ENCODE measurements at regions not wholly inside any gene's neighbourhood (a gene's known extent, or its start where the extent isn't known, plus 50 kb on each side); places are given as distances from the start of the nearest gene placed in this dataset.
"Not testable (repeated sequence)": the region's sequence is repeated elsewhere in the genome, so short reads cannot be mapped to it uniquely, and the experiment has no call there.

DNA sequence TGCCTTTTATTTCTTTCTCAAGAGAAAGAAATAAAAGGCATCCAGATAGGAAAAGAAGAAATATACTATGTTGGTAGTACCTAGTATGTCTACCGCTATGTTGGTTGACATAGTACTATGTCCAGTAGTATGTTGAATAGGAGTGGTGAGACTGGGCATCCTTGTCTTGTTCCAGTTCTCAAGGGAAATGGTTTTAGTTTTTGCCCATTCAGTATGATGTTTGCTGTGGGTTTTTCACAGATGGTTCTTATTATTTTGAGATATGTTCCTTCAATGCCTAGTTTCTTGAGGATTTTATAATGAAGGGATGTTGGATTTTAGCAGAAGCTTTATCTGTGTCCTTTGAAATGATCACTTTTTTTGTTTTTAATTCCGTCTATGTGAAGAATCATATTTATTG lies 53.0 kb upstream of the CSNK1A1L start:
- no peak overlapping the region for H3K27ac ChIP-seq
- H3K4me1 ChIP-seq: no peaks in the 10 kb centered on the region
- DNase-seq: no peak
- no peak overlapping the region for H3K4me3 ChIP-seq
- no peaks in the 10 kb centered on the region for H3K27me3 ChIP-seq
- peaks cover 0 to 6% (median 0%) of the 10 kb centered on the region in 3 donors for H3K9me3 ChIP-seq
- intact Hi-C loops (cut with DNase I): no loop called here
- TF ChIP-seq, protein P1, sequence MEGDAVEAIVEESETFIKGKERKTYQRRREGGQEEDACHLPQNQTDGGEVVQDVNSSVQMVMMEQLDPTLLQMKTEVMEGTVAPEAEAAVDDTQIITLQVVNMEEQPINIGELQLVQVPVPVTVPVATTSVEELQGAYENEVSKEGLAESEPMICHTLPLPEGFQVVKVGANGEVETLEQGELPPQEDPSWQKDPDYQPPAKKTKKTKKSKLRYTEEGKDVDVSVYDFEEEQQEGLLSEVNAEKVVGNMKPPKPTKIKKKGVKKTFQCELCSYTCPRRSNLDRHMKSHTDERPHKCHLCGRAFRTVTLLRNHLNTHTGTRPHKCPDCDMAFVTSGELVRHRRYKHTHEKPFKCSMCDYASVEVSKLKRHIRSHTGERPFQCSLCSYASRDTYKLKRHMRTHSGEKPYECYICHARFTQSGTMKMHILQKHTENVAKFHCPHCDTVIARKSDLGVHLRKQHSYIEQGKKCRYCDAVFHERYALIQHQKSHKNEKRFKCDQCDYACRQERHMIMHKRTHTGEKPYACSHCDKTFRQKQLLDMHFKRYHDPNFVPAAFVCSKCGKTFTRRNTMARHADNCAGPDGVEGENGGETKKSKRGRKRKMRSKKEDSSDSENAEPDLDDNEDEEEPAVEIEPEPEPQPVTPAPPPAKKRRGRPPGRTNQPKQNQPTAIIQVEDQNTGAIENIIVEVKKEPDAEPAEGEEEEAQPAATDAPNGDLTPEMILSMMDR (IDR thresholded peaks at IDR 0.05): no peak
- no peak for TF ChIP-seq POLR2A (IDR thresholded peaks at IDR 0.05)
- WGBS, 2 donors: 88 to 89% methylated on average over 2 of the region's 2 CpGs
- no peaks in the 10 kb centered on the region for H3K36me3 ChIP-seq

DNA sequence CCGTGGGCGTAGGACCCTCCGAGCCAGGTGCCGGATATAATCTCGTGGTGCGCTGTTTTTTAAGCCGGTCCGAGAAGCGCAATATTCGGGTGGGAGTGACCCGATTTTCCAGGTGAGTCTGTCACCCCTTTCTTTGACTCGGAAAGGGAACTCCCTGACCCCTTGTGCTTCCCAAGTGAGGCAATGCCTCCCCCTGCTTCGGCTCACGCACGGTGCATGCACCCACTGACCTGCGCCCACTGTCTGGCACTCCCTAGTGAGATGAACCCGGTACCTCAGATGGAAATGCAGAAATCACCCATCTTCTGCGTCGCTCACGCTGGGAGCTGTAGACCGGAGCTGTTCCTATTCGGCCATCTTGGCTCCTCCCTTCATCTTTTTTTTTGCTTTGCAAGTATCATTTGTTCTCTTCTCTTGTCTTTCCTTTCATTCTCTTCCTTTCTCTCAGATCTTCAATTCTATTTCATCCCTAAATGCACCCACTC lies 50.2 kb upstream of the CSNK1A1L start:
- intact Hi-C loops (cut with DNase I); H3K9me3 ChIP-seq; H3K36me3 ChIP-seq; H3K27ac ChIP-seq; H3K4me3 ChIP-seq; H3K4me1 ChIP-seq; H3K27me3 ChIP-seq; DNase-seq: not testable (repeated sequence)
- WGBS, 2 donors: 83 to 88% methylated on average over 13 to 16 of the region's 22 CpGs

Measured in esophagus squamous epithelium (tissue), 5 donors.